ENCODE measurements at regions not wholly inside any gene's neighbourhood (a gene's known extent, or its start where the extent isn't known, plus 50 kb on each side); places are given as distances from the start of the nearest gene placed in this dataset.

DNA sequence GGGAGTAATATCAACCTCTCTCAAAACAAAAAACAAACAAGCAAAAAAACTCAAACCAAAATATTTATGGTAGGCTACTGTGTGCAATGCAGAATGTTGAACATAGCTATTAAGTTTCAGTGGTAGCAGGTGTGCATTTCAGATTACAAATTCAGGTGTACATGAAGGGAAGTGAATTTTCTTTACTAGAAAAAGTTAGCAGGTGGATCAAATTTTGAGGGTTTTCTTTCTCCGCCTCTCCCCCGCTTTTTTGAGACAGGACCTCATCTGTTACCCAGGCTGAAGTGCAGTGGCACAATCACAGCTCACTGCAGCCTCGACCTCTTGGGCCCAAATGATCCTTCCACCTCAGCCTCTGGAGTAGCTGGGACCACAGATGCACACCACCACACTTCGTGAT is 109.7 kb upstream of the GOLIM4 start:
- no peak for DNase-seq

DNA sequence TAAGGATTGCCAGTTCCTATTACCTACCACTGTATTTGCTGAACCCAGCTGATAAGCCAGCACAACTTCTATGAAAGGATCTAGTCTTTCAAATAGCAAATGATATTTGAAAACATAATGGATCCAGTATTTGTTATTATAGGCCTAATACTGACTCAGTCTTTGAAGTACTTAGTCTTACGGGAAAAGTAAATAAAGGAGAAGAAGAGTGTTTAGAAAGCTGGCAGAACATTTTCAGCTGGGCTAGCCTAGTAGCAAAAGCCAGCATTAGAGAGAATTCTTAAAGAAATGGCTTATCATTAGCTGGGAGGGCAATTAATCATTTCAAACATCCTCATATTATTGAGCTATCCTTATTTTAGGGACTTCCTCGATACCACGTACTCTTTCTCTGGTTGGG is 101.4 kb upstream of the GOLIM4 start:
- no peak for DNase-seq

DNA sequence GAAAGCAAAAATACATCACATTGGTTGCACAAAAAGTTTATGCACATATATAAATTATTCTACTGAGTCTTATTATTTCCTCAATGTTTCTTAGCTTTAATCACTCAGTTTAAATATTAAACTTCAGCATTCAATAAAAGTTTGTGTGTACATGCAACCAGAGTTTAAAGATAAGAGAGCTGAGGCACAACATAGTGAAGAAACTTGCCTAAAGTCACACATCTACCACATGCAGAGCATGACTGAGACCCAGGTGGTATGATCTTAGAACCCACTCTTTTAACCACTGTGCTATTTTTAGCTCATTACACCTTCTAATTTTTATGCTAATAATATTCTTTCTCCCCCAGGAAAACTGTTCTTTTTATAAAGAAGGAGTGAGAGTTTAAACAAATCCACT is 96.1 kb upstream of the GOLIM4 start:
- DNase-seq = no peak

DNA sequence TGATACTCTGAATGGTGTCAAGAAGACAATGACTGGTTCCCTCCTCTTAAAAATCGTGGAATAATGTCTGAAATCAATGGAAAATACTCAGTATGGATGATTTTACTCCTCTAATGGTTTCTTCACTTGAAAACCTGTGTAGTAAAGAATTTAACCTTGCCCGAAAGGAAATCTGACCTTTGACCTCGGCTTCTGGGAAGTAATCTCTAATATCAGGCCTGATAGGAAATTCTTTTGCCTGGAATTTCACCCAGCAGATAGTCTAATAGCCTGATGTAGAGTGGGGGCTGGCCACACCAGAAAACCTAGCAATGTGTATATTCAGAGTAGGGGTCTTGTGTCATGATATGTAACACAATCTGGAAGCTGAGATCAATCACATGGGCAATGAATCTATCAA is 91.5 kb upstream of the GOLIM4 start:
- DNase-seq = no peak

DNA sequence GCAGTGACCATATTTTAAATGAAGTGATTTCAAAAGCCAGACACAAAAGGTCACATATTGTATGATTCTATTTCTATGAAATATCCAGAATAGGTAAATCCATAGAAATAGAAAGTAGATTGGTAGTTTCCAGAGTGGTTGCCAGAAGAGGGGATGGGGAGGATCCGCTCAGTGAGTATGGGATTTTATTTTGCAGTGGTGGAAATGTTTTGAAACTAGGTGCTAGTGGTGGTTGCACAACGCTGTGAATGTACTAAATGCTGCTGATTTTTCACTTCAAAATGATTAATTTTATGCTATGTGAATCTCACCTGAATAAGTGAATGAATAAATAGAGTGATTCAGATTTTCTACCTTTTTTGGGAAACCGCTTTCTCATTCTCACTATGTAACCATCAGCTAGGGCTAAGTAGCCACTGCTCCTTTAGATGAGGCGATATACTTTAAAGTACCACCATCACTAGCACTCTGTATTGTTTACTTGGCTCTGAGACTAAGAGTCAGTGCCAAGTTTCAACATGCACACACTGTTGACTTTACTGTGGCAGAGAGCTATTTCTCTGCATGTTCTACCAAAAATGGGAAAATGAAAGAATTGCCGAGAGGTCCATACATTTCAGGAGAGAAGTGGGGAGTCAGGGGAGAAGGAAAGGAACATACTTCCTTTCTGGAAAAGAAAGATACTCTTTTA is 90.7 kb upstream of the GOLIM4 start:
- DNase-seq = peak; percentile 21 to 52

DNA sequence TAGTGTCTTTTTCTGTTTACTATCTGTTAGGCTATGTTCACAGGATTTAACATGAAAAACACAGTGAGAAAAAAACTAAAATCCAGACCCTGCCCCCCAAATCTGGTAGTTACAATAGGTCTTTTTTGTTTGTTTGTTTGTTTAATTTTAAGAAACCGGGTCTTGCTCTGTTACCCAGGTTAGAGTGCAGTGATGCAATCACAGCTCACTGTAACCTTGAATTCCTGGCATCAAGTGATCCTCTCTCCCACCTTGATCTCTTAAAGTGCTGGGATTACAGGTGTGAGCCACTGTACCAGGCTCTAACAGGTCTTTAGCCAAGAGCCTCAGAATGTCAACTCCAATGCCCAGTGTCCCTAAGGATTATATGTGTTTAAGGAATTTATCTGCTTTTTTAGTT is 88.0 kb upstream of the GOLIM4 start:
- no peak for DNase-seq

DNA sequence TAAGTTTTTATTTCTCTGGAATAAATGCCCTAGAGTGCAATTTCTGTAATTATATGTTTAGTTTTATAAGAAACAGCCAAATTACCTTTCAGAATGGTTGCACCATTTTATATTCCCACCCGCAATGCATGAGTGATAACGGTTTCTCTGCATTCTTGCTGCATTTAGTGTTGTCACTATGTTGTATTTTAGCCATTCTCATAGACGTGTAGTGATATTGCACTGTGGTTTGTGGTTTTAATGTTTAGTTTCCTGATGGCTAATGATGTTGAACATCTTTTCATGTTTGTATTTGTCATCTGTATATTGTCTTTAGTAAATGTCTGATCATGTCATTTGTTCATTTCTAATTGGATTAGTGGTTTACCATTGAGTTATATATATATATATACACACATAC is 73.0 kb upstream of the GOLIM4 start:
- no peak for DNase-seq

DNA sequence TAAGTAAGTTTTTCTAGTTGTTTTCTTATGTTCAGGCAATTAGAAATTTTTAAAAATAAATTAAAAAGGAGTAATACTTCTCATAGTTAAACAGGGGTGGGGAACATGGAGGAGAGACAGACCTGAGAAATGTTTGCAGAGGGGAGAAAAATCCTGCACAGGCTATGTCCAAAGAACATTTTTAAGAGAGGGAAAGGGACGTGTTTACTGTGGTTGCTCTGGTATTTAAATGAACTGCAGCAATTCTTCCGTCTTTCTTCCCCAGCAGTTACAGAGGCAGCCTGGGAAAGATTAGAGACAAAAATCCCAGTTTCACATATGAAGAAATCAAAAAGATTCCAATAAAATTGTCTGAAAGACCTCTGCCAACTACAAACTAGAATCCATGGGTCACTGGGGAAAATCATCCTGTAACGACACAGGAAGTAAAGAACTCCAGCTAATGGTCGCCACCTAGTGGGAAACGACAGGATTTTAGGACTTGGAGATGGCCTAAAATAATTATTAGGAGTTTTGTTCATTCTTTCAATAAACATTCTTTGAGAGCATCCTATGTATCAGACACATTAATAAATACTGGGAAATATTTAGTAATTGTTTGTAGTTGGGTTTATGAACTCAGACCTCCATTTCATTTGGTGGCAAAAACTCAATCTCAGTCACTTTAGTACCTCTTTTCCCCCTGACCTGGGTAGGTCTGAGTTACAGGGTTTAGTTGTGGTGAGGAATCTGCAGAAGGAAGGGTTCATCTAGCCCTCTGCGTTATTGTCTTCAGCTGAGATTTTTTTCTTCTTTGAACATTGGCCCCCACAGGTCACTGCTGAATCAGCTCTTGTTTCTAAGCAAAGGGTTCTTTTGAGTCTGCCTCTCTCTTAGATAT is 69.9 kb upstream of the GOLIM4 start:
- peak; percentile 84 to 89 for DNase-seq

DNA sequence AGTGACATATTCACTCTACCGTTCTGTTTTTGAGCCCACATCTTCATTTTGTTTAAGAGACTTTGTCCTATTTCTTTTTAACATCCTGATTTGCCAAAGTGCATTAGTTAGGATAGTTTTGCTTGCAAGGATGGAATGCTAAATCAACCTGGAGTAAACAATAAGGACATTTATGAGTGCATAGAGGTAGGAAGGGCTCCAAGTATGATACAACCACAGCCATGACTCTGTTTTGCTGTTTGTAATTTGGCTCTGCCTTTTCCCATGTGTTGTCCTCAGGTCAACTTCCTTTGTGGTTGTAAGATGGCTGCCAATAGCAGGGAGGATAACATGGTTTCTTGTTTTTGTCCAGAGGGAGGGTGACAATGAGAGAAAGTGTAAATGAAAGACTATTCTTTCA is 66.4 kb upstream of the GOLIM4 start:
- DNase-seq = no peak

DNA sequence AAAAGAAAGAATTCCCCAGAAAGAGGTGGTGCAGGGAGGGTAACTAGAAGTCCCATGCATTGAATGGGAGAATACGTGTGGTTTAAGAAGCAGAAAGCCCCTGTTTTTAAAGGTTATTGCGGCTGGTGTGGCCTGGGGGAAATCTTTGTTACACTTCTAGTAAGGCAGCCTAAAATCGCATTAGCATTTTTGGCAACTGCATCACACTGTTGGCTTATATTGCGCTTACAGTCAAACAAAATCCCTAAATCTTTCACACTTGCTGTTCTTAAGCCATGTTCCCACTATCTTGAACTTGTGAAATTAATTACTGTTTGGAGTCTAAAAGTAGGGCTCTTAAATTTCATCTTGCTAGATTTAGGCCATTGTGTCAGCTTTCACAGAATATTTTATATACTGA is 66.0 kb upstream of the GOLIM4 start:
- DNase-seq = no peak

DNA sequence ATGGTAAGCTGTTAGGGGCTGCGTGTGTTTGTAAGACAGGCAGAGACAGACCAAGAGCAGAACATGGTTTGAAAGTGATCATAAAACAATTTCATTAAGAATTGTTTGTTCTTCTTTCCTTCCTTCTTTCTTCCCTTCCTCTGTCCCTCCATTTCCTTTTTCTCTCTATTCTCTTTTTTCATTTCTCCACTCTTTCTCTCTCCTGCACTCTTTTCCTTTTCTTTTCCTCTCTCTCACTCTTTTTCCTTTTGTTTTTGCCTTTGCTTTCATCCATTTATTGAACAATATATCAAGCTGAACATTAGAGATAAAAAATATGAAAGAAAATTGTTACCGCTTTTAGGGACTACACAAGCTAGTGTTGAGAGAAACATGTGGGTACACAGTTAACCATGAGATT is 62.2 kb upstream of the GOLIM4 start:
- no peak for DNase-seq

DNA sequence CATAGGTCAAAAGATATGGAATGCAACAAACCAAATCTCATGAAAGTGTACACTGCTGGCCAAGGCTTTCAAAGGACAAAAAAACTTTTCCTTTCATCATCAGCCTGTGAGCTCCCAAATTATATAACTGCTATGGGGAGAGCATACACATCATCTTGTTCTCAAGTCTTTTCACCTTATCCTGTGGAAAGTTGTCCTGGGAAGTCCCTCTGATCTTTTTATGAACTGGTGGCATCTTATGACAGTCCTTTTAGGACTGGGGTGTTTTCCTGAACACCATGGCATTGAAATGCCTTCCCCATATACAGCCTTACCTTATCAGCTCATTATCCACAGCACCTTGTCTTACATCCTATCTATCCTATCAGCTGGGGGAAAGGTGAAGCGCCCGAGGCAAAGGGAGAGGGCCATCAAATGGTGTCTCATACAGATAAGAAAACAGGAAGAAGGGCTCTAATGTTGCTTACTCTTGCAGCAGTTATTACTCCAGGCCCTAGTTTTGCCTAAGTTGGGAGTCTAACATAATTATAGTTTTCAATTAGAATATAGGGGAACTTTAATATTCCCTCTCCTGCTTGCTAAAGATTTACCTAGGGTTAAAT is 61.5 kb upstream of the GOLIM4 start:
- no peak for DNase-seq

DNA sequence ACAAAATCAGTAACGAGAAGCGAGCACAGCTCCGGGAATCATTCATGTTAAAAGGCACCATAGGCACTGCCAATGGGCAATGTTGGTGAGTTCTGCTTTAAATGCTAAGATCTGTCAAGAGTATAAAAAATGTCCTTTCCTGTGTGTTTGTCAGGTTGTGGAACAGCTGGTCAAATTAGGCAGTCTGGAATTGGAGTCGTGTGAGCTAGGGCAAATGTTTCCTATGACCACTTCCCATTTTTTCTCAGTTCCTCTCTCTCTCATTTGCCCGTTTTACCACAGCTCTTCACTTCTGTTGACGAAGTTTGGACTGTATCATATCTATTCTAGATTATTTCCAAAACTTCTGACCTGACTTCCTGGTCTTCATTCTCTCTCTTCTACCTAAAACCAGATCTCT is 60.8 kb upstream of the GOLIM4 start:
- no peak for DNase-seq

DNA sequence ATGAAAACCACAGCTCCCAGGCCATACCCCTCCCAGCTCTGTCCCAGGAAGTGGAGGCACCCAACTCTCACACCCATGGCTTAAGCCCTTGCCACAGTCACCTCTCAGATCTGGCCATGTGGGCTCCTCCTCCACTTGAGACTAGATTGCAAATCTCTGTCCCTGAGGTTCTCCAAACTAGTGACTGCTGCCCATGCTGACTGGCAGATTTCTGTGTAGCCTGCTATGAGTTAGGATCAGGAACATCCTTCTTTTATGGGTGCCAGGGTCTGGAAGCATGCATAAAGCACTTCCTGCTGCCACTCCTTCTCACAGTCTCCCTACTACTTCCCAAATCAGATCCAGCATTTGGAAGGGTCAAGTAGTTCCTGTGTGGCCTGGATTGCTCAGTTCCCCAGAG is 59.6 kb upstream of the GOLIM4 start:
- DNase-seq = no peak

DNA sequence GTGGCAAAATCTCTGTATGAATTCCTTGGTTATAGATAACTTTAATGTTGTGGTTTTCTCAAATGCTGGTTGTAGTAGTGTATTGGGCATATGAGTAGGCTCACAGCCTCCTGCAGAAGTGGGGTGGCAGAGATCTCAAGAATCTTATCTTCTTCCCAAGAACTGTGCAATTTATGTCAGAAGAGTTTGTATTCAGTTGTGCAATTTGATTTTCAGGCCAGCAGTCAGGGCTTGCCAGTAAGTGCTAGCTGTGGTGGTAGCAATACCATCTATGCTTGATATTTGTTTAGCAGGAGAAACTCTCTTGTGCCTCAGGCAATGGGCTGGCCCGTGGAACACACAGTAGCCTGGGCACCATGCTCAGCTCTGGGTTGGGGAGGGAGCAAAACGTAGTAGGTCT is 58.4 kb upstream of the GOLIM4 start:
- no peak for DNase-seq

DNA sequence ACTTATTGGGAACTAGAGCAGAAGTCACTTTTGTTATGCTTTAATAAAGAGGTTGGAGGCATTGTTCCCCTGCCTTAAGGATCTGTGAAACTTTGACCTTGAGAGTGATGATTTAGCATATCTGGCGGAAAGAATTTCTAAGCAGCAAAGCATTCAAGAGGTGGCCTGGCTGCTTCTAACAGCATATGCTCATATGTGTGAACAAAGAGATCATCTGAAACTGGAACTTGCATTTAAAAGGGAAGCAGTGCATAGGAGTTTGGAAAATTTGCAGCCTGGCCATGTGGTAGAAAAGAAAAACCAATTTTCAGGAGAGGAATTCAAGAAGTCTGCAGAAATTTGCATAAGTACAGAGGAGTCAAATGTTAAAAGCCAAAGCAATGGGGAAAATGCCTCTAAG is 56.4 kb upstream of the GOLIM4 start:
- no peak for DNase-seq
